ENCODE measurements at regions not wholly inside any gene's neighbourhood (a gene's known extent, or its start where the extent isn't known, plus 50 kb on each side); places are given as distances from the start of the nearest gene placed in this dataset.
A peak's percentile ranks its signal among the peaks of the same experiment; 100 is the strongest.

DNA sequence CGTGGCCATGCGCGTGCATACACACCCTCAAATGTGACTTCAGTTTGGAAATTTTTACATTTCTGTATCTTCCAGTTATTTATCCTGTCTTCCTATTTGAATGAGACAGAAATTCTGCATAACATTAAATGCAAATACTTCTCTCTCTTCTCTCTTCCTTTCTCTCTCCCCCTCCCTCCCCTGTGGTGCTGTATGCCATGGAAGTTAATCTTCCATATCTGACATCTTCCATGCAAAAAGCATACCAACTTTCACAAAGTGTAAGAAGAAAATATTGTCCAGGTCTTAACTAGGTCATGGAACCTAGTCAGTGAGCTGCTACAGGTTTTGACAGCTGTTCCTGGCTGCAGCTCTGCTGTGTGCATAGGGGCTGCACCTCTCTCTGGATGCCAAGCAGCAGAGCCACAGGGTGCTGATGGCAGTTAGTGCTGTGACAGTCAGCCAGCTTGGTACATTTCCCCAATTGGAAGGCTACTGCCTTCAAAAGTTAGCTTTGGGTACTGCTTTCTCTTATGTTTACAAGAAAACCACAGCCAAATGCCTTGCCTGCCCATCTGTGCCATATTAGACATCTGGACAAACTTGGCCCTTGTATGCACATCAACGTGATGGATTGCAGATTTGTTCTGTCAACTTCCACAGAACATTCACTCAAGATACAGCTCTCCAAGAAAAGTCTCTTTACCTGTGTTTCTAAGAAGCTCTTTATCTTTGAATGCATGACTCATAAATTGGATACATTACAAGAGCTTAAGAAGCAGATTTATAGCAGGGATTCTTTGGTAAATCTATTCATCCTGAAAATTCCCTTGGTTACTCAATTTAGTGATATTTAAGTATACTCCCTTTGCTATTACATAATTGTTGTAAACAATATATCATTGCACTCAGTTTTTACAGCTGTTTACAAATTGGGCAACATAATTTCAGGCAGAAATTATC is 623.8 kb downstream of the EPHA5 start:
- Histone ChIP-seq H4K20me1 (ENCODE audit: insufficient read depth, low read length) (no peaks in the 10 kb centered on the region), H3K36me3 (ENCODE audit: insufficient read depth, low read length) (no peaks in the 10 kb centered on the region), H3K27ac (ENCODE audit: low read length) (peak overlapping the region; percentile 89), H3K4me2 (ENCODE audit: insufficient read depth, low read length) (peak overlapping the region; percentile 49), H3K4me3 (ENCODE audit: low read depth in 1 of 2, low read length in 2 of 2) (peak overlapping the region in 1 of 2 experiments; percentile 15; a peak in 2 of 4 replicates), H3K4me1 (ENCODE audit: insufficient read depth, low read length) (peaks cover 74% of the 10 kb centered on the region), H2AFZ (ENCODE audit: low read depth, low read length) (peak overlapping the region; percentile 61), H3K9ac (ENCODE audit: low read depth, low read length) (peak overlapping the region; percentile 46), H3K9me3 (ENCODE audit: insufficient read depth, low read length, severe bottlenecking) (no peaks in the 10 kb centered on the region), H3K27me3 (ENCODE audit: insufficient read depth, low read length, poor library complexity) (no peaks in the 10 kb centered on the region), H3K79me2 (ENCODE audit: insufficient read depth, low read length) (no peaks in the 10 kb centered on the region)
- peak; percentile 74 for DNase-seq
- TF ChIP-seq EZH2 (IDR thresholded peaks at IDR 0.05; ENCODE audit: borderline replicate concordance, low read depth, low read length, severe bottlenecking) = no peak
- TF ChIP-seq, protein P1, sequence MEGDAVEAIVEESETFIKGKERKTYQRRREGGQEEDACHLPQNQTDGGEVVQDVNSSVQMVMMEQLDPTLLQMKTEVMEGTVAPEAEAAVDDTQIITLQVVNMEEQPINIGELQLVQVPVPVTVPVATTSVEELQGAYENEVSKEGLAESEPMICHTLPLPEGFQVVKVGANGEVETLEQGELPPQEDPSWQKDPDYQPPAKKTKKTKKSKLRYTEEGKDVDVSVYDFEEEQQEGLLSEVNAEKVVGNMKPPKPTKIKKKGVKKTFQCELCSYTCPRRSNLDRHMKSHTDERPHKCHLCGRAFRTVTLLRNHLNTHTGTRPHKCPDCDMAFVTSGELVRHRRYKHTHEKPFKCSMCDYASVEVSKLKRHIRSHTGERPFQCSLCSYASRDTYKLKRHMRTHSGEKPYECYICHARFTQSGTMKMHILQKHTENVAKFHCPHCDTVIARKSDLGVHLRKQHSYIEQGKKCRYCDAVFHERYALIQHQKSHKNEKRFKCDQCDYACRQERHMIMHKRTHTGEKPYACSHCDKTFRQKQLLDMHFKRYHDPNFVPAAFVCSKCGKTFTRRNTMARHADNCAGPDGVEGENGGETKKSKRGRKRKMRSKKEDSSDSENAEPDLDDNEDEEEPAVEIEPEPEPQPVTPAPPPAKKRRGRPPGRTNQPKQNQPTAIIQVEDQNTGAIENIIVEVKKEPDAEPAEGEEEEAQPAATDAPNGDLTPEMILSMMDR (IDR thresholded peaks at IDR 0.05; ENCODE audit: borderline replicate concordance, extremely low read depth, low read length, poor library complexity, severe bottlenecking) = peak; percentile 59
- peak; percentile 80 for ATAC-seq (ENCODE audit: insufficient read depth, low read depth)

DNA sequence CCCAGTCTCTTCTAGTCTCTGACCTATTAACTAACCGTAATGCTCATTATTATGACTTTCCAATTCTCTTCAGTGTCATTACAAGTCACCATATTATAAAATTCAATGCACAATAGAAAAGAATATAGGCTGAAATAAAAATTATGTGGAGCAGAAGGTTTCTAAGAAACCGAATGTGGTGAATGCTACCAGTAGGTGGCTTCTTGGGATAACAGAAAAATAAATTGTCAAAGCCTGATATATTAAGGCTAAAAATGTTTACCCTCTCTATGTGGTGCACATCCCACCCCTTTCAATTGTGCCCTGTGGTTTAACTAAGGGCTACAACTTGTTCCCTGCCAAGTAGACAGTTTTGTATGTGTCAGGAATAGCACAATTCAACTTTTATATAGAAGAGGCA is 624.6 kb upstream of the TECRL start:
- Histone ChIP-seq H3K4me2 (ENCODE audit: insufficient read depth, low read length) (no peak overlapping the region), H3K9me3 (ENCODE audit: insufficient read depth, low read length, severe bottlenecking) (no peaks in the 10 kb centered on the region), H4K20me1 (ENCODE audit: insufficient read depth, low read length) (no peaks in the 10 kb centered on the region), H3K9ac (ENCODE audit: low read depth, low read length) (no peak overlapping the region), H3K4me3 (ENCODE audit: low read depth in 1 of 2, low read length in 2 of 2) (no peak overlapping the region), H2AFZ (ENCODE audit: low read depth, low read length) (no peak overlapping the region), H3K79me2 (ENCODE audit: insufficient read depth, low read length) (no peaks in the 10 kb centered on the region), H3K4me1 (ENCODE audit: insufficient read depth, low read length) (peaks cover 22% of the 10 kb centered on the region), H3K36me3 (ENCODE audit: insufficient read depth, low read length) (no peaks in the 10 kb centered on the region), H3K27me3 (ENCODE audit: insufficient read depth, low read length, poor library complexity) (no peaks in the 10 kb centered on the region), H3K27ac (ENCODE audit: low read length) (no peak overlapping the region)
- ATAC-seq (ENCODE audit: insufficient read depth, low read depth) = peak; percentile 39; the same call in 2 of the 3 replicates
- no peak for DNase-seq
- TF ChIP-seq EZH2 (IDR thresholded peaks at IDR 0.05; ENCODE audit: borderline replicate concordance, low read depth, low read length, severe bottlenecking) = no peak
- TF ChIP-seq, protein P1 (IDR thresholded peaks at IDR 0.05; ENCODE audit: borderline replicate concordance, extremely low read depth, low read length, poor library complexity, severe bottlenecking) = peak; percentile 51

DNA sequence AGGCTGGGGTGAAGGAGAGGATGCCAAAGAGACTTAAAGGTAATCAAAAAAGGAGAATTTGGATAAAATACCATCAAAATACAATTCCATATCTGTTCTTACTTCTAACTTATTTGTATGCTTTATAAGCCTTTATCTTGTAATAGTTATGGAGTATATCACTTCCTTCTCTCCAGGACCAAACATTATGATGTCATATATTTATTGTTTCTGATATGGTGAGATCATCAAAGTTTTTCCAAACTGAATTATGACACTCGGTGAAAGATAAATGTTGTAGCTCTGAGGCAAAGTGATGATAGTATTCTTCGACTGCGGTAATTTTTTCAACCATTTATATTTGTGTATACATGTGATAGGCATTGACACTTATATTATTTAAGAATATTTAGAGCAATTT is 619.3 kb upstream of the TECRL start:
- Histone ChIP-seq H3K27me3 (ENCODE audit: insufficient read depth, low read length, poor library complexity) (no peaks in the 10 kb centered on the region), H3K4me2 (ENCODE audit: insufficient read depth, low read length) (no peak overlapping the region), H3K9ac (ENCODE audit: low read depth, low read length) (no peak overlapping the region), H3K27ac (ENCODE audit: low read length) (no peak overlapping the region), H3K9me3 (ENCODE audit: insufficient read depth, low read length, severe bottlenecking) (no peaks in the 10 kb centered on the region), H2AFZ (ENCODE audit: low read depth, low read length) (no peak overlapping the region), H3K4me1 (ENCODE audit: insufficient read depth, low read length) (0 out of 2 replicates have a peak, but pooled peaks cover 5% of the 10 kb centered on the region), H3K4me3 (ENCODE audit: low read depth in 1 of 2, low read length in 2 of 2) (no peak overlapping the region), H4K20me1 (ENCODE audit: insufficient read depth, low read length) (no peaks in the 10 kb centered on the region), H3K36me3 (ENCODE audit: insufficient read depth, low read length) (no peaks in the 10 kb centered on the region), H3K79me2 (ENCODE audit: insufficient read depth, low read length) (no peaks in the 10 kb centered on the region)
- TF ChIP-seq, protein P1 (IDR thresholded peaks at IDR 0.05; ENCODE audit: borderline replicate concordance, extremely low read depth, low read length, poor library complexity, severe bottlenecking) = no peak
- TF ChIP-seq EZH2 (IDR thresholded peaks at IDR 0.05; ENCODE audit: borderline replicate concordance, low read depth, low read length, severe bottlenecking) = no peak
- no peak for DNase-seq
- no peak for ATAC-seq (ENCODE audit: insufficient read depth, low read depth)
